Stimulated activated CD4-positive, alpha-beta T cell treated with anti-CD3 and anti-CD28 coated beads, Interleukin-15, amount 100 ng/mL, for 1 hour (primary cell): ENCODE measurements at regions not wholly inside any gene's neighbourhood (a gene's known extent, or its start where the extent isn't known, plus 50 kb on each side); places are given as distances from the start of the nearest gene placed in this dataset.

Experiments used
- DNase-seq, 2 donors: peaks; one replicate each; pipeline ENCODE4 v3.0.0-alpha.2; 2020; ENCODE audit warnings: low read depth in 1 of 2, low spot score in 1 of 2

DNA sequence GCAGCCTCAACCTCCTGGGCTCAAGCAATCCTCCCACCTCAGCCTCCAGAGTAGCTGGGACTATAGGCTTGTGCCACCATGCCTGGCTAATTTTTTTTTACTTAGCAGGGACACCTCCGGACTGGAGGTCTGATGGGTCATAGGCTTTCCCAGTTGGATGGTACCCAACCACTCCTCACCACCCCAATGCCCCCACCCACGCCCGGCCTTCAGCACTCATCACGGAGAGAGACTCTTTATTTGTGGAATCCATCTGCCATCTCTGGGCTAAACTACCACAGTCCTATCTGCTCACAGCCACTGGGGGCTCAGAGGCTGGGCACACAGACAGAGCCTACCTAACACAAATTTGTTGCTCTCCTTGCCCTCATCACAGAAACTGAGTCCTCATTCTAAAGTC lies 58.3 kb upstream of the STXBP1 start:
- no peak for DNase-seq

GRCh38 chr9:127554966-127555839 lies 56.9 kb upstream of the STXBP1 start:
- DNase-seq, result no peak

GRCh38 chr9:127555840-127556820 lies 55.9 kb upstream of the STXBP1 start:
- DNase-seq, result peak in 1 of 2 donors; percentile 46

GRCh38 chr9:127556871-127557270 lies 55.2 kb upstream of the STXBP1 start:
- no peak for DNase-seq

- no peak for DNase-seq
Measured at GRCh38 chr9:127557466-127557869, 54.6 kb upstream of the STXBP1 start.

DNA sequence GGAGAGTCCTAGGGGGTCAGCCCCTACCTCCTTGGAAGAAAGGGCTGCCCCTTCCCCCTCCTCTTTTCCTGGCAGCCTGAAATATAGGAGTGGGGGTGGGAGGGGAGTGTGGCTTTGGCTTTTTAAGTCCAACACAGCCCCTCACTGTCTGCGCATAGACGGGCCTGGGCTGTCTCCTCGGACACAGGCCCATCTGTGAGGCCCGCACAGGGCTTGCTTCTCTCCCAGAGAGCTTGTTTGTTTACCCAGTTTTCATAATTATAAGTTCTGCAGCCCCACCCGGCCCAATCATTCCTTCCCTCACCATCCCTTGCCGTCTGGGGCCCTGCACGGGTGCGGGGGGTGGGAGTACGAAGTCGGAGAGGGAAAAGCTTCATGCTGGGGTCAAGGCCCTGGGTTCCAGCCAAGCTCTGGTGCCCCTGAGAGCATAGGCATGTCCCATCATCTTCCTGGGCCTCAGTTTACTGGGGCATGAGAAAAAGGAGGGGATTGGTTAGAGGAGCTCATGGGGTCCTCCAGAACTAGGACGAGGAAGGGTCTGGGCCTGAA lies 54.0 kb upstream of the STXBP1 start:
- no peak for DNase-seq

DNA sequence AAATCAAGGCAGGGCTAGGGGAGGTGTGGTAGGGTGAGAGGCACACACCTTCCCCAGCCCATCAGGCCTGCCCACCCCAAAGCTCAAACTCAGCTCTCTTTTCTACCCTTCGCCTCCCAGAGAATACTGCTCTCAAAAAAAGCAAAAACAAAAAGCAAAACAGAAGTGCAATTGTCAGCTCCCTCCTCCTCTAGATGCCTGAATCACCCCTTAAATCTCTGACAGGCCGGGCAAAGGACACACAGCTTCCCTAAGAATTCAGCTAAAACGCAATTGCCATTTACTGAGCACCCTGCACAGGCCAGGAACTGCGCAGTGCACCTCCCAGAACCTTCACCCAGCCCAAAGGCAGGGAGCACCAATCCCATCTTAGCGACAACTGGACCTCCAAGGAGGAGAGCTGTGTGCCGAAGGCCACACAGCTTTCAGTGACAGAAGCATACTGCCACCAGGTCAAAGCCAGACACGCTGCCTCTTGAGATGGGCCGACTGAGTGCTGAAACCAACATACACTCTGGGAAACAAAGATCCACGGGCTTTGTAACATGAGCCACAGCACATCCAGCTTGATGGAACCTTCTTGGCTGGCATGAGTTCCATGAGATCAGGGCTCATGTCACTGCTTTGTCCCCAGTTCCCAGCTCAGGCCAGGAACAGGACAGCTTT lies 53.4 kb upstream of the STXBP1 start:
- no peak for DNase-seq

- no peak for DNase-seq
Measured at GRCh38 chr9:127559247-127559680, 52.8 kb upstream of the STXBP1 start.

- DNase-seq, result no peak
Measured at GRCh38 chr9:127561491-127562278, 50.4 kb upstream of the STXBP1 start.
